Limb (tissue), 2 donors: ENCODE measurements at regions not wholly inside any gene's neighbourhood (a gene's known extent, or its start where the extent isn't known, plus 50 kb on each side); places are given as distances from the start of the nearest gene placed in this dataset.

Experiments
- DNase-seq, 2 donors: peaks; one replicate each; pipeline ENCODE4 v3.0.0-alpha.2; 2016; ENCODE audit errors: extremely low spot score in 2 of 2

DNA sequence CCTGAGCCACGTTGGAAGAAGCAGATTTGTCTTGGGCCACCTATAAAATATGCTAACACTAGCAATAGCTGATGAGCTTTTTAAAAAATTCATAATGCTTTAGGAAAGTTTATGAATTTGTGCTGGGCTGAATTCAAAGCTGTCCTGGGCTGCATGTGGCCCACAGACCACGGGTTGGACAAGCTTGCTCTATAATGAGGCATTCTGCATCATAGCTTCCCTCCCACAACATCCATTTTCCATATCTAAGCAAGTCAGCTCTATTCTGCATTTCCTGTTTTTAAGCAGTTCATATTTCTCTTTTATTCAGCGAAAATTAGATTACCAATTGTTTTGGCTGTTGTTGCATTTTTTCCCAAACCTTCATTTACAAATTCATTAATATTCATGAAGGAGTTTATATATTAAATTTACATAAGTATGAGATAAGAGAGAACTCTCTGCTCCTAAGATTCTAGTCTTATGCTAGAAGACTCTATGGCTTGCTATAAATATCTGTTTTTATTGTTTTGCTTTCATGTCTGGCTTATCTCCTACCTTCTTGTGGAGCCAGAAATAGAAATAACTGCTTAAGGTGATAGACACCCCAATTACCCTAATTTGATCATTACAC, 114.5 kb upstream of the HNRNPA3 start:
- no peak for DNase-seq

DNA sequence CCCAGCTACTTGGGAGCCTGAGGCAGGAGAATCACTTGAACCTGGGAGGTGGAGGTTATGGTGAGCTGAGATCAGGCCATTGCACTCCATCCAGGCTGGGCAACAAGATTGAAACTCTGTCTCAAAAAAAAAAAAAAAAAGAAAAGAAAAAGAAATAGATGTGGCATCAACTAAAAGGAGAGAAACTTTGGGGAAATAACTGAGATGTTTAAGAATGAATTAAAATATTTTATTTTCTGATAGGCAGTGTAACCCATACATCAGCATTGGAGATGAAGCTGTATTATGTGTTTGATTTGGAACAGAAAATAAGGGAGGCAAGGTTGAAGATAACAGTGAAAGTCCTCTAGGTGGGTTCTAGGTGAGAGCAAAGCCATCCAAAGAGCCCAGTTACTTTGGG, 110.7 kb upstream of the HNRNPA3 start:
- DNase-seq: no peak

DNA sequence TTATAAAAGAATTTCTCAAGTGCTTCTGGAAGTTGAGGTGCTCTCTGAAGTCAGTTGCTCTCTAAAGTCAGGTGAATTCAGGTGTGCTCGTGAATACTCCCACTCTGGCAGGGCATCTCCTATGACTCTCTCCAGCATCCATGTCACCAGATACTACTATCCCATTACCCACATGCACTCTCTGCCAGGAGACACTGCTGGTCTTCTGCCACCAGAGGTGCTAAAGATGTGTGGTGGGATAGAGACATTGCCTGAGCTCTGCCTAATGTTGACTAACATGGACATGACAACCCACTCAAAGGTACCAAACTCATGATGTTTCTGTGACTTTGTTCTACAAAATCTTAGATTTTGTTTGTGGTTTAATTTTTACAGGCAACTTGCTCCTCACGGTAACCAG, 106.4 kb upstream of the HNRNPA3 start:
- no peak for DNase-seq

DNA sequence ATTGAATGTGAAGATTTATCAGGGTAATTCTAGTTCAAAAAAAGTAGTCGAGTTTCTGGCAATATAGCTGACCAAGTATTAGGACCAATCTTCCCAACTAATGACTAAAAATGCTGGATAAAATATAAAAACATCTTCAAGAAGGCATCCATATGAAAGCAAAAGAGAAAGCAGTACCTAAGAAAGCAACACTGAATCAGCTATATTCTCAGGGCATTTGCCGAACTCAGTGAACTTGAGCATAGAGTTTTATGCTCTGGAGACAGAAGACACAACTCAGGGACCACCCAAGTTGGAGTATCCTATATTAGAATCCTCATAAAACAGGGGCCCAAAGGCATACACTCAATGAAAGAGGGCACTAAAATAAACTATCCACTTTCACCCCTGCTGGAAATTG, 103.7 kb upstream of the HNRNPA3 start:
- DNase-seq: no peak

DNA sequence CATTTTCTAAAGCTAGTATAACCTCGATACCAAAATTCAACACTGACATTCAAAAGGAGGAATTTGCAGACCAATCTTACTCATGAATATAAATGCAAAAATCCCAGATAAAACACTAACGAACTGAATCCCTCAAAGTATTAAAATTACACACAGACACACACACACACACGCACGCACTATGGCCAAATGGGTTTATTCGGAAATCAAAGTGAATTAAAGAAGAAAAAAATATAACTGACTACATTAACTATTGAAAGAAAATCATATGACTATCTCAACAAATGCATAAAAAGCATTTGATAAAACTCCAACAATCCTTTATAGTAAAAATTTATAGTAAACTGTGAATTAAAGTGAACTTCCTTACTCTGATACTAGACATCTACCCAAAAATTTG, 97.9 kb upstream of the HNRNPA3 start:
- no peak for DNase-seq

DNA sequence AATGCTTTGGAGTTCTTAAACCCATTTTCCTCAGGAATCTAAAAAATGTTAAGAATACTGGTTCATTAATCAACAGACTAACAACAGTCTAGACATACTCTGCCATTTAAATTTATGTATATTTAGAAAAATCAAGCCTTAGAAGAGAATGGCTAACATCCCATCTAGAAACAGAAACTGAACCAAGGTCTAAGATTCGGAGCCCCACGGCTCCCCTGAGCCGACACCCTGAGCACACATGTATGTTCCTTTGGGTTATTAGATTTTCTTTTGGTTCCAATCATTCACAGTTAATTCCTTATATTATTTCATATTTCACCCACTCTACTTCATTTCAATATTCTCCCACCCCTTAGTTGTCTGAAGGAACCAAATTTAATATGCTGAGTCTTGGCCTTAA, 94.8 kb upstream of the HNRNPA3 start:
- no peak for DNase-seq

DNA sequence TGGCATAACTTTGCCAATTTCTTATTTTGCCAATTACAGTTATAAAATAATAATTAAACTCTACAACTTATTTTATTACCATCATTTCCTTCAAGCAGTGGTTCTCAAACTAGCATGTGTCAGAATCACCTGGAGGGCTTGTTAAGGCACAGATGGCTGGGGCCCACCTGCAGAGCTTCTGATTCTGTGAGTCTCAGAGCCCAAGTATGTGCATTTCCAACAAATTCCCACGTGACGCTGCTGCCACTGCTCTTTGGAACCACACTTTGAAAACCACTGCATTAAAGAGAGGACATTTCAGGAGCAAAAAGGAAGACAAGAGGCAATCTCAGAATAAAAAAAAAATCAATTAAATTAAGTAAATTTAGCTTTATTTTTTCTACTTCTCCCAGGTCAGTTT, 94.0 kb upstream of the HNRNPA3 start:
- DNase-seq: no peak

DNA sequence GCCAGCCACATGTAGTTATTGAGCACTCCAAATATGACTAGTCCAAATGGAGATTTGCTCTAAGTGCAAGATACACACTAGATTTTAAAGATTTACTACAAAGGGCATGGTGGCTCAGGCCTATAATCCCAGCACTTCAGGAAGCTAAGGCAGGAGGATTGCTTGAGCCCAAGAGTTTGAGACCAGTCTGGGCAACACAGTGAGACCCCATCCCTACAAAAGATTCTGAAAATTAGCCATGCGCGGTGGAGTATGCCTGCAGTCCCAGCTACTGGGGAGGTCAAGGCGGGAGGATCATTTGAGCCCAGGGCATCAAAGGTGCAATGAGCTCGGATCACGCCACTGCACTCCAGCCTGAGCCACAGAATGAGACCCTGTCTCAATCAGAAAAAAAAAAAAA, 93.5 kb upstream of the HNRNPA3 start:
- DNase-seq: no peak

DNA sequence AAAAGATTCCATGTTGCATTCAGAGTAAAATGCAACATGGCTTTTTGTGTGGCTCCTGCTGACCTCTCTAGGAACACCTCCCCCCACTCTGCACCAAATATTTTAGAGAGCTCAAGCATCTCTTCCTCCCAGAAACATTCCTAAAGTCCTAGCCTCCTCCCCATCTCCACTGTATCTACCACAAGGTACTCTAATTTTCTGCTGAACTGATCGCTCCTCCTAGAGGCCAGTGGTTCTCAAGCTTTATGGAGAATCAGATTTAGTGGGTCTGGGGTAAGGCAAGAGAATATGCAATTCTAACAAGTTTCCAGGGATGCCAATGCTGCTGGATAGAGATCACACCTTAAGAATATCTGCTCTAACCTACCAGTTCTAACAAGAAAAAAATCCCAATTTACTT, 89.5 kb upstream of the HNRNPA3 start:
- no peak for DNase-seq

DNA sequence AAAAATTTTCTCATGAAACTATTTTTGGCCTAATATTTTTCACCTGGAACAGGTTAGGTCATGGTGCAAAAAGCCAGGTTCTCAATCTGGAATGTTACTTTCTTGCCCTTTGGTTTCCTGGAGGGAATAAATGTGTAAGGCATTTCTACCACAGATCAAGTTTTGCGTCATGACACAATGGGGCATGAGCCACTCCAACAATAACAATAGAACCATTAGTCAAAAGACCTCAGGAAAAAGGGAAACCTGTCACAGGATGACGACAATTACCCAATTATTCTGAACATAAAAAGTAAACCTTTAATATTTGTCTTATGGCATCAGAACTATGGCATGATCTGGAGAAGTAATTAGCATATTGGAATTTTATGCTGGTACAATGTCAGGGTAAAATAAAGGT, 88.2 kb upstream of the HNRNPA3 start:
- no peak for DNase-seq

DNA sequence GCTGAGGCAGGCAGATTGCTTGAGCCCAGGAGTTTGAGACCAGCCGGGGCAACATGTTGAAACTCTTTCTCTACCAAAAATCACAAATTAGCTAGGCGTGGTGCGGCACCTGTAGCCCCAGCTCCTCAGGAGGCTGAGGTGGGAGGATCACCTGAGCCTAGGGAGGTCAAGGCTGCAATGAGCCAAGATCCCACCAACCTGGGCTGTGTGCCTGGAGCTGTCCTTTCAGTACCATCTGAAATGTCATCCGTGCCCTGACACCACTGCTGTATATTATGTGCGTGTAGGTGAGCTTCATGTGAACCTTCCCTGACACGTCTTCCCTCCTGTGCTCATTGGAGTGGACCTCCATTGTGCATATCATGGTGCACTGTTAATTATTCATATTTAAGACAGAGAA, 84.8 kb upstream of the HNRNPA3 start:
- DNase-seq: no peak

DNA sequence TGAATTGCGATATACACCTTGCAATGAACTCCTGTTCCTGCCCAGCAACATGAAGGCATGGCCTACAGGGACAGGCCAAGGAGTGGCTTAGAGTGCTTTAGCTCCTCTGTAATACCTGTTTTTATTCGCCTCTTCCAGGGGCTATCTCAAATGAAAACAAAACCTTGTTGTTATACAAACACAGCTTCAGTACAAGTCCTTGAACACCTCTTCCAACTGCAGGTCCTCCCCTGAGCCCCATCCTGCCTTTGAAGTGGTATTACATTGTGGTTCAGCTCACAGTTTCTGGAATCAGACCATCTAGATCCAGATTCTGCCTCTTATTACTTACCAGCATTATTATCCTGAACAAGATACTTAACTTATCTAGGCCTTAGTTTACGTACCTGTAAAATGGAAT, 83.0 kb upstream of the HNRNPA3 start:
- DNase-seq: no peak

DNA sequence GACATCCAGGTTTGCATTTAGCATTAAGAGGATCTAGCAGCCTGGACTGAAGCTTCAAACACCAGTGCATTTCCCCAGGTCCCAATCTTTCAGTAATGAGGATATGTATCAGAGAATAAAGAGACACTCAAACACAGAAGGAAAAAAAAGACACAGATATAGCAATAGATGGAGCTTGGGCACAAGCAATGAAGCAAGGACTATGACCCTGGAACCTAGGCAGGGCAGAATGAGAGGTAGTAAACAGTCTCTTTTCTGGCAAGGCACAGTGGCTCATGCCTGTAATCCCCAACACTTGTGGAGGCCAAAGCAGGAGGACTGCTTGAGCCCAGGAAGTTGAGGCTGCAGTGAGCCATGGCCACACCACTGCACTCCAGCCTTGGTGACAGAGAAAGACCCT, 80.7 kb upstream of the HNRNPA3 start:
- no peak for DNase-seq

DNA sequence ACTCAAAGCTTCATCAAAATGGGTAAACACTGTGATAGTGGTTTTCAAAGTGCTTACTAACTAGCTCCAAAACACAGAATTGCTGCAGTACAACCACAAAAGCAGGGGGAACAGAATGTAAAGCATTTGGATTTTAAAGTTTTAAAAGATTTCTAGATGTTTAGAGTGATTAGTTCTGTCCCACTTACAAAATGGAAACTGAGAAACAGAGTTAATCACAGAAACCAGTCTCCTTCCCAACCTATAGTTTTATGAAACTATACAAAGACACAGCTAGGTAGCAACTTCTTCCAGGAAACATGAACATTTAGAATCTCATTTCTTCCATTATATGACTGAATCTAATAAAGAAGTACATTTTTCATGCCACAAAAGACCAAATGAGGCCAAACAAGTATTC, 73.8 kb upstream of the HNRNPA3 start:
- no peak for DNase-seq

DNA sequence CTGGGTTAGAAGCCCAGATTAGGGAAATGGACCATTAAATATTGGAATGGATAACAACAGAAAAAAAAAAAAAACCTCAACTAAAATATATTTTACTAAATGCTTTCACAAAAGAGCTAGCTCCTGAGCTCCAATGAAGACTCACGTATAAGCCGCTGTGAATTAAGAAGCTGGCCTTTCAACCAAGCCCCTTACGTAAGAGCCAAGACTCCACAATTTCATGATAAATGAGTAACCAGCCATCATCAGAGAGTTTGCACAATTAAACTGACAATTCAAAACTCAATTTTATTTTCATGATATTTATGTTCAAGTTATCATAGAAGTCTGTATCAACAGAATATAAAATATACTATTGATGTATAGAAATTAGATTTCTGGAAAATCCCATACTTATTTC, 70.7 kb upstream of the HNRNPA3 start:
- DNase-seq: no peak

DNA sequence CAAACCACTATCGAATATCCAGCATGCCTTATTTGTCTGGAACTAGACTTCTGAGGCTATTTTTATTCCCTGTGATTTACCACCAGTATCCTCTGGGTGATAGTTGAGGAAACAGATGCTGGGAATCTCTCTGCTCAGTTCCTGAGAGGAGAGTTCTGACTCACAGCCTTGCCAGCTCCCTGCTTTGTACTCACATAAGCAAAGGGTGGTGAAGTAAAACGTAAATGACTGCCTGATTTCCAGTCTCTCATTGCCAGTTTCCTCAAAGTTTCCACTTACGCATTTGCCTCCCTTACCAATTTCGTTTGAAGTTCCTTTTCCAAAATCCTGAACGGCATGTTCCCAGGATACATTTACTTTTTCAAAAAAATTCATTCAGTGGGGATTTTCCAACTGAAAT, 69.2 kb upstream of the HNRNPA3 start:
- DNase-seq: peak in 1 of 2 donors; percentile 80

DNA sequence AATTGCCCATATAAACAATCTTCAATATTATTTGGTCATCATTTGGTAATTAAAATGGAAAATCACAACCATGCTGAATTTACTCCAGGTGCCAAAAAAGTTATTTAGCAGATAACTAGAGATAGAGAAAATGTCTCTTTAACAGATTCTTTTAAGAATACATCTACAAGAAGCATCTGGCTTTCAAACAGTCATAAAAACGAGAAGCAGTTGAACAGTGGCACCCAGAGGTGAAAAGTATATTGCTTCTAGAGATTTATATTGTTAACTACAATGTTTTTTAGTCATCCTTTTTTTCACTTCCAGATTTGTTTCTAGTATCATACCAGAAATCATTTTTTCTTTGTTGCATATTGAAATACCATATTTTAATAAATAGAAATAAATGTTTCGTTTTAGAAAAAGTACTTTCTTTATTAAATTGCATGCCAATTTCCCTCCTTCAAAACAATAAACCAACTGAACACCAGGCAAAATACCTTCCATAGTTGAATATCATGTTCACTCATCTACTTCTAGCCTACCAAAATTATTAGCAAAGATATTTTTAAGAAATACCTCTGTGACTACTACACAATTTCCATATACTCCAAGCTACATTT, 65.4 kb upstream of the HNRNPA3 start:
- DNase-seq: peak in 1 of 2 donors; percentile 73

DNA sequence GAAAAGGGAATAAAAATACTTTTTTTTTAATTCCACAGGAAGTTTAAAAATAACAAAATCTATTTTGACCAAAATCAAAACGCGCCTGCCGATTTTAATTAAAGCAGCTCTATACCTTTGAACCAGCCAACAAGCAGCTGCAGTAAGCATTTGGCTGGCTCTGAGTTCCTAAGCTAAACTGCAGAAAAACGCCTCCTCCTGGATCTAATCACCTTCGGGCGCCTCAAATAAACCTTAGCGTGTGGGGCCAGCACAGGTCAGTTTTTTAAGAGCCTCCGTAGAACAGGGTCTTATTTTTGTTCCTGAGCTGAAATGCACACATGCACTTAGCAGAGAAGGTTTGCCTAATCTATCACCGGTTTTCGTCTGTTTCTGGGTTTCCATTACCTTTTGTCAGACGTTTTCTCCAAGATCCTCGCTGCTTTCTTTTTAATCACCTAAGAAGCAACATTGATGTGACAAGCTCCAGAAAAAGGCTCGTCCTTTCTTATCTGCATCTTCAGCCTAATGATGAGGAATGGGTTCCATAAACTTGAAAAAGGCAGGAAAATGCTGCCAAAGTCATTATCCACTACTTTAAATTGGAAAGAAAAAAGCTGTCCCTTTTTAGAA, 64.7 kb upstream of the HNRNPA3 start:
- no peak for DNase-seq

DNA sequence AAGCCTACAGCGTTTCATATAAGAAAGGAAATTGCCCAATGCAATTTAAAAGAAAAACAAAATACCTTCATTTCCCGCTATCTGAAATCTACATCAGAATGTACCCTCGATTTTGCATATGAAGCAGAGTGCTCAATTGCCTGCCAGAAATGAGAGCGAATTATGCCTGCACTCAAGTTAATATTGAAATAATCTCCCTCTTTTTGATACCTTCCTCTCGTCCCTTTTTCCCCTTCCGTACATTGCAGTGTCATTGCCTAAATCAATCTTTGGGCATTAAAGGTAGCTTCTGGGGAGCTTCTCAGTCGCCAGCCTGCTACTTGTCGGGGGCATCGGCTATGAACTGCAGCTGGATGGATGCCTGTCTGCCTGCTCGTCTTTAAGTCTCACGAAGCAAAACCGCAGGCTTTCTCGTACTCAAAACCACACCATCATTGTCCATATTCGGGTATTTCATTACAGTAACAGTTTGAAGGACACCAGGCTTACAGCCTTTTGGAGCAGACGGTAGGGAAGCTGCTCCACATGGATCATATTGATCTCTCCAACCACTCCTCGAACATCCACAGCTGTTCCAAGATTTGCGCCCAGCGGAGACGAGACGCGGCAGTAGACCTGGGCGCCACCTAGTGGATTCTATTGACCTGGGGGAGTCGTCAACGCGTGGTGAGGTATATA, 64.0 kb upstream of the HNRNPA3 start:
- peak; percentile 85 to 89 for DNase-seq

DNA sequence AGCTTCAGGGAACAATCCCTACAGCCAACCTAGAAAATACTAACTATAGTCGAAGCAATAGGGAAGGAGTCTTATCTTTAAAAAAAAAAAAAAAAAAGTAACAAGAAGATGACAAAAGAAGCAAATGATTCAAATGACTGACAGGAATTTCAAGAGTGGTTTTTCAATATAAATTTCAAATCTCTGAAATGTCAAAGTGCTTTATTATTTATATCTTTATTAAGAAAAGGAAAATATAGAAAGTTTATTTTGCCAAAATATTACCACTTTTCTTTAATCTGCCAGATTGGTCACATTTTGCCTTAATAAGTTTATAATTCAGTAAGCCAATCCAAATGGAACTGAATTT, 63.5 kb upstream of the HNRNPA3 start:
- no peak for DNase-seq

DNA sequence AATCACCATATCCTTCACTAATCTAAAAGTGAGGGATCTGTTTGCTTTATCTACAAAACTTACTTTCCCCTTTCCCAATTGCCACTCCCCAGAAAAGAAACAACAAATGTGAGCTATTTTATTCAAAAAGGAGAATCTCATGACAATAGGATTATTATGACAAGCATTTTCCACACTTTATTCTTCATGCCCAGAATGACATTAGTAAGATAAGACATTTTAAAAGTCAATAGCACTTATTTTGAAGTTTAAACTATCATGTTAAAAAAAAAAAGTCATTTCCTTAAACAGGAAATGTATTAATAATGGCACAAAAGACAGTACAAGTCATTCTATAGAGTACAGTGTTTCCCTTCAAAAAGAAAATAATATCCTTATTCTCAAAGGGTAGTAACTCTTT, 58.8 kb upstream of the HNRNPA3 start:
- DNase-seq: no peak

DNA sequence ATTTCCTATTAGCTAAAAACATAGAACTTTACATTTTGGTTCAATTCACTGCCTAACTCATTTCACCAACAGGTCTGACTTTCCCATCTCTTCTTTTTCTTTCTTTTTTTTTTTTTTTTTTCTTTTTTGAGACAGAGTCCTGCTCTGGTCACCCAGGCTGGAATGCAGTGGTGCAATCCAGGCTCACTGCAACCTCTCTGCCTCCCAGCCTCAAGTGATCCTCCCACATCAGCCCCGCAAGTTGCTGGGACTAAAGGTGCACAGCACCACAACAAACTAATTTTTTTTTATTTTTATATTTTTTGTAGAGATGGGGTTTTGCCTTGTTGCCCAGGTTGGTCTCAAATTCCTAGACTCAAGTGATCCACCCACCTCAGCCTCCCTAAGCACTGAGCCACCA, 57.8 kb upstream of the HNRNPA3 start:
- DNase-seq: no peak

DNA sequence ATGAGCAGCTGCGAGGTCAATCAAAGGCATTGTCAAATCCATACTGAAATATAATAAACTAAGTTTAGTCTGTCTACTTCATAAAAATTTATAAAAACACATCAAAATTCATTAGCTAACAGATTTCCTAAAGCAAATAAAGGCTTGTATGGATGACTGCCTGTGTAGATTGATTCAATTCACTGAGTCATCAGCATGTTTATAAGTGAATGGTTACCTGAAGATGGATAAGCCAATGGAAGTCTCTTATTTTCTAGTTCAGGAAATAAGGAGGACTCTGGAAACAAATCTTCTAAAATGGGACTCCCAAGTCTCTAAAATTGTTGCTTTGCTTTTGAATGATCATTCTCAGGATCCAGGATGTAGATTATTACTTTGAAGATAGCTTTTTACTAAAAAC, 57.0 kb upstream of the HNRNPA3 start:
- DNase-seq: no peak
